ENCODE measurements at regions not wholly inside any gene's neighbourhood (a gene's known extent, or its start where the extent isn't known, plus 50 kb on each side); places are given as distances from the start of the nearest gene placed in this dataset.
"Not testable (repeated sequence)": the region's sequence is repeated elsewhere in the genome, so short reads cannot be mapped to it uniquely, and the experiment has no call there.

GRCh38 chr5:124614836-124615385 lies 131.5 kb downstream of the ZNF608 start:
- DNase-seq: no peak

GRCh38 chr5:124614105-124614504 lies 132.3 kb downstream of the ZNF608 start:
- DNase-seq: no peak

- no peak for DNase-seq
Observed at GRCh38 chr5:124613273-124613953, 133.0 kb downstream of the ZNF608 start.

GRCh38 chr5:124612023-124612422 lies 134.4 kb downstream of the ZNF608 start:
- no peak for DNase-seq

GRCh38 chr5:124611262-124611661 lies 135.2 kb downstream of the ZNF608 start:
- DNase-seq: not testable (repeated sequence)

- not testable (repeated sequence) for DNase-seq
Observed at GRCh38 chr5:124609685-124610084, 136.8 kb downstream of the ZNF608 start.

GRCh38 chr5:124606543-124606942 lies 139.9 kb downstream of the ZNF608 start:
- DNase-seq: no peak

- no peak for DNase-seq
Observed at GRCh38 chr5:124606093-124606492, 140.3 kb downstream of the ZNF608 start.

- no peak for DNase-seq
Observed at GRCh38 chr5:124605541-124605940, 140.9 kb downstream of the ZNF608 start.

GRCh38 chr5:124604419-124604818 lies 142.0 kb downstream of the ZNF608 start:
- no peak for DNase-seq

GRCh38 chr5:124602925-124603650 lies 143.4 kb downstream of the ZNF608 start:
- DNase-seq: no peak

GRCh38 chr5:124599028-124599973 lies 147.1 kb downstream of the ZNF608 start:
- DNase-seq: no peak

GRCh38 chr5:124596595-124597421 lies 149.6 kb downstream of the ZNF608 start:
- DNase-seq: no peak

- no peak for DNase-seq
Observed at GRCh38 chr5:124593952-124594351, 152.5 kb downstream of the ZNF608 start.

GRCh38 chr5:124592891-124593290 lies 153.5 kb downstream of the ZNF608 start:
- DNase-seq: no peak

GRCh38 chr5:124591583-124591982 lies 154.9 kb downstream of the ZNF608 start:
- DNase-seq: no peak

GRCh38 chr5:124590686-124591085 lies 155.8 kb downstream of the ZNF608 start:
- DNase-seq: no peak

- DNase-seq: no peak
Observed at GRCh38 chr5:124587280-124587679, 159.2 kb downstream of the ZNF608 start.

- DNase-seq: no peak
Observed at GRCh38 chr5:124584991-124585715, 161.3 kb downstream of the ZNF608 start.

GRCh38 chr5:124583469-124584350 lies 162.7 kb downstream of the ZNF608 start:
- no peak for DNase-seq

GRCh38 chr5:124582561-124582840 lies 163.9 kb downstream of the ZNF608 start:
- no peak for DNase-seq

Data from NCI-H2107 (cell line).